ENCODE measurements at regions not wholly inside any gene's neighbourhood (a gene's known extent, or its start where the extent isn't known, plus 50 kb on each side); places are given as distances from the start of the nearest gene placed in this dataset.
A peak's percentile ranks its signal among the peaks of the same experiment; 100 is the strongest.

GRCh38 chr15:39430389-39430788 is 150.5 kb upstream of the THBS1 start:
- ATAC-seq (ENCODE audit: low FRiP score in 2 of 2) = no peak
- TF ChIP-seq EP300 (IDR thresholded peaks at IDR 0.05) = no peak
- TF ChIP-seq CTCF (IDR thresholded peaks at IDR 0.05) = no peak
- no peak for TF ChIP-seq POLR2AphosphoS5 (IDR thresholded peaks at IDR 0.05)
- no peak for TF ChIP-seq POLR2A (IDR thresholded peaks at IDR 0.05)
- H3K27me3 ChIP-seq = no peaks in the 10 kb centered on the region
- peak overlapping the region in 1 of 4 donors; percentile 54 for H3K27ac ChIP-seq
- peaks cover 26 to 66% (median 38%) of the 10 kb centered on the region in 4 donors for H3K4me1 ChIP-seq
- H3K9me3 ChIP-seq = no peaks in the 10 kb centered on the region
- no peak for DNase-seq
- no peaks in the 10 kb centered on the region for H3K36me3 ChIP-seq
- 25 to 33% methylated on average over 3 of the region's 3 CpGs for WGBS, 2 donors
- no peak overlapping the region for H3K4me3 ChIP-seq

GRCh38 chr15:39431376-39431775 is 149.5 kb upstream of the THBS1 start:
- H3K27me3 ChIP-seq = no peaks in the 10 kb centered on the region
- WGBS, 2 donors = 38 to 55% methylated on average over 1 of the region's 1 CpG
- no peaks in the 10 kb centered on the region for H3K36me3 ChIP-seq
- no peak overlapping the region for H3K4me3 ChIP-seq
- ATAC-seq (ENCODE audit: low FRiP score in 2 of 2) (no peak), DNase-seq (no peak)
- H3K9me3 ChIP-seq = no peaks in the 10 kb centered on the region
- H3K27ac ChIP-seq = no peak overlapping the region
- no peak for TF ChIP-seq CTCF (IDR thresholded peaks at IDR 0.05)
- no peak for TF ChIP-seq EP300 (IDR thresholded peaks at IDR 0.05)
- TF ChIP-seq POLR2AphosphoS5 (IDR thresholded peaks at IDR 0.05) = no peak
- TF ChIP-seq POLR2A (IDR thresholded peaks at IDR 0.05) = no peak
- H3K4me1 ChIP-seq = peaks cover 32 to 68% (median 41%) of the 10 kb centered on the region in 4 donors

GRCh38 chr15:39432026-39432425 is 148.9 kb upstream of the THBS1 start:
- TF ChIP-seq POLR2AphosphoS5 (IDR thresholded peaks at IDR 0.05) = no peak
- peaks cover 26 to 68% (median 39%) of the 10 kb centered on the region in 4 donors for H3K4me1 ChIP-seq
- WGBS, 2 donors = 54% methylated on average over 1 of the region's 1 CpG
- H3K36me3 ChIP-seq = no peaks in the 10 kb centered on the region
- ATAC-seq (ENCODE audit: low FRiP score in 2 of 2) (no peak), DNase-seq (no peak)
- no peaks in the 10 kb centered on the region for H3K27me3 ChIP-seq
- H3K4me3 ChIP-seq = no peak overlapping the region
- H3K27ac ChIP-seq = no peak overlapping the region
- H3K9me3 ChIP-seq = no peaks in the 10 kb centered on the region

- ATAC-seq (ENCODE audit: low FRiP score in 2 of 2) (no peak), DNase-seq (no peak)
These were observed 147.9 kb upstream of the THBS1 start for GRCh38 chr15:39432912-39433348.

GRCh38 chr15:39433376-39433775 is 147.5 kb upstream of the THBS1 start:
- WGBS, 2 donors = 39 to 46% methylated on average over 2 of the region's 2 CpGs
- TF ChIP-seq POLR2AphosphoS5 (IDR thresholded peaks at IDR 0.05) (no peak), POLR2A (IDR thresholded peaks at IDR 0.05) (no peak), EP300 (IDR thresholded peaks at IDR 0.05) (no peak), CTCF (IDR thresholded peaks at IDR 0.05) (no peak)

More at GRCh38 chr15:39432912-39433348, 147.9 kb upstream of the THBS1 start:
- Histone ChIP-seq H3K27ac (peak overlapping the region in 1 of 4 donors; percentile 44), H3K4me3 (no peak overlapping the region), H3K27me3 (no peaks in the 10 kb centered on the region), H3K36me3 (no peaks in the 10 kb centered on the region), H3K4me1 (peaks cover 17 to 60% (median 34%) of the 10 kb centered on the region in 4 donors), H3K9me3 (no peaks in the 10 kb centered on the region)
- TF ChIP-seq EP300 (IDR thresholded peaks at IDR 0.05) (no peak), CTCF (IDR thresholded peaks at IDR 0.05) (no peak), POLR2A (IDR thresholded peaks at IDR 0.05) (no peak), POLR2AphosphoS5 (IDR thresholded peaks at IDR 0.05) (no peak)
- 56 to 57% methylated on average over 3 of the region's 3 CpGs for WGBS, 2 donors

More at GRCh38 chr15:39433376-39433775, 147.5 kb upstream of the THBS1 start:
- Histone ChIP-seq H3K36me3 (no peaks in the 10 kb centered on the region), H3K27me3 (no peaks in the 10 kb centered on the region), H3K9me3 (no peaks in the 10 kb centered on the region), H3K4me1 (peaks cover 17 to 56% (median 29%) of the 10 kb centered on the region in 4 donors), H3K27ac (peak overlapping the region in 1 of 4 donors; percentile 44), H3K4me3 (no peak overlapping the region)
- DNase-seq (no peak), ATAC-seq (ENCODE audit: low FRiP score in 2 of 2) (peak in 1 of 2 donors; percentile 68)
